ENCODE measurements at regions not wholly inside any gene's neighbourhood (a gene's known extent, or its start where the extent isn't known, plus 50 kb on each side); places are given as distances from the start of the nearest gene placed in this dataset.

DNA sequence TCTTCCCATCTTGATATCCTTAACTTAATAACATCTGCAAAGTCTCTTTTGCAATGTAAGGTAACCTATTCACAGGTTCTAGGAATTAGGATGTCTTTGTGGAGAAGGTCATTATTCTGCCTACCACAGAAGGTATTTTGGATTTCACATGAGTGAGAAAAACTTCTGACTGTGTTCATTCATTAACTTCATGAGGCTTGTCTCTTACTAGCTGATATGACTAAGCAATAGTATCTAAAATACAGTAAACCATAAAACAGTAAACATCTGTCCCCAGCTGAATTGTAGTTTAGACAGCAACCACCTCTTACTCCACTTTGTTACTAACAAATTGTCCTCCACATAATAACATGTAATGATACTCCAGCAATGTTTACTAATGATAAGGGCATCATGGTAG is 198.1 kb downstream of the SEC23A start:
- no peak for DNase-seq (ENCODE audit: low spot score)
- no peak for ATAC-seq

- ATAC-seq (no peak), DNase-seq (ENCODE audit: low spot score) (no peak)
These were observed 201.2 kb downstream of the SEC23A start for GRCh38 chr14:38901791-38902190.

DNA sequence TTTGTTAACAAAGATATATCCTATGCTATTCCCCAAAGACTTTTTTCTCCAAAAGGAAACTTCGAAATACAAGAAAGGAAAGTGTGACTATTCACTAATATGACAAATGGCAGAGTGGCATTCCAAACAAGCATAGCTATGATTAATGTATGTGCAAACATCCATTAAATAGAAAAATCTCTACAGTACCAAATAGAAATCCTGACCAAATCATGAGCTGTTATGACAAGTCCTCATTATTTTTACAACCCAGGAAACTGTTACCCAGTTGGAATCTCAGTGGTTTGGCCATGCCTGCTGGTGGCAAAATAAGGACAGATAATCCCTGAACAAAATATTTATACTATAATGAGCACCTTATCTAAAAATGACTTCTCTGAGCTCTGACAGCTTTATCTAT is 202.1 kb downstream of the SEC23A start:
- DNase-seq (ENCODE audit: low spot score) (no peak), ATAC-seq (no peak)

DNA sequence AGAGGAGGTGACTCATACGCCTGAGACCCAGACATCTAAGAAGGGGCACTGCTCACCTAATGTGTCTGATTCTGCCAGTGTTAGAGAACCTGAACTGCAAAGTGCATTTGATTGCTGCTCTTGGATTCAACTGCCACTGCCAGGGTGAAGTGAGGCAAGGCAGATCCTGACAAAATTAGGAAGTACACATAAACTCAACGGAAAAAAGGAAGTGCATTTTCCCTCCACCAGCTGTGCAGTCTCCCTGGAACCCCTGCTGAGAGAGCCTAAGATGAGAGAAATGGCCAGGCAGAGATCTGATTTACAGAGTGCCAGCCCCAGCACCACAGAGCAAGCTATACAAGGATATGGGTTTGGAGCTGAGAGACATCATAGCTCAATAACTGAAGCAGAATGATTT is 215.3 kb downstream of the SEC23A start:
- ATAC-seq: no peak
- no peak for DNase-seq (ENCODE audit: low spot score)

- ATAC-seq (no peak), DNase-seq (ENCODE audit: low spot score) (no peak)
These were observed 218.9 kb downstream of the SEC23A start for GRCh38 chr14:38884109-38884508.

- DNase-seq (ENCODE audit: low spot score) (no peak), ATAC-seq (no peak)
These were observed 219.9 kb downstream of the SEC23A start for GRCh38 chr14:38883127-38883526.

- no peak for ATAC-seq
- DNase-seq (ENCODE audit: low spot score): no peak
These were observed 220.5 kb downstream of the SEC23A start for GRCh38 chr14:38882533-38882932.

GRCh38 chr14:38880643-38881524 is 222.2 kb downstream of the SEC23A start:
- DNase-seq (ENCODE audit: low spot score): no peak
- ATAC-seq: no peak

- ATAC-seq: no peak
- DNase-seq (ENCODE audit: low spot score): no peak
These were observed 225.2 kb downstream of the SEC23A start for GRCh38 chr14:38877744-38878388.

GRCh38 chr14:38874721-38875120 is 228.3 kb downstream of the SEC23A start:
- ATAC-seq: no peak
- DNase-seq (ENCODE audit: low spot score): no peak

GRCh38 chr14:38873941-38874612 is 229.0 kb downstream of the SEC23A start:
- no peak for ATAC-seq
- no peak for DNase-seq (ENCODE audit: low spot score)

GRCh38 chr14:38870296-38870836 is 232.7 kb downstream of the SEC23A start:
- ATAC-seq: no peak
- DNase-seq (ENCODE audit: low spot score): no peak

DNA sequence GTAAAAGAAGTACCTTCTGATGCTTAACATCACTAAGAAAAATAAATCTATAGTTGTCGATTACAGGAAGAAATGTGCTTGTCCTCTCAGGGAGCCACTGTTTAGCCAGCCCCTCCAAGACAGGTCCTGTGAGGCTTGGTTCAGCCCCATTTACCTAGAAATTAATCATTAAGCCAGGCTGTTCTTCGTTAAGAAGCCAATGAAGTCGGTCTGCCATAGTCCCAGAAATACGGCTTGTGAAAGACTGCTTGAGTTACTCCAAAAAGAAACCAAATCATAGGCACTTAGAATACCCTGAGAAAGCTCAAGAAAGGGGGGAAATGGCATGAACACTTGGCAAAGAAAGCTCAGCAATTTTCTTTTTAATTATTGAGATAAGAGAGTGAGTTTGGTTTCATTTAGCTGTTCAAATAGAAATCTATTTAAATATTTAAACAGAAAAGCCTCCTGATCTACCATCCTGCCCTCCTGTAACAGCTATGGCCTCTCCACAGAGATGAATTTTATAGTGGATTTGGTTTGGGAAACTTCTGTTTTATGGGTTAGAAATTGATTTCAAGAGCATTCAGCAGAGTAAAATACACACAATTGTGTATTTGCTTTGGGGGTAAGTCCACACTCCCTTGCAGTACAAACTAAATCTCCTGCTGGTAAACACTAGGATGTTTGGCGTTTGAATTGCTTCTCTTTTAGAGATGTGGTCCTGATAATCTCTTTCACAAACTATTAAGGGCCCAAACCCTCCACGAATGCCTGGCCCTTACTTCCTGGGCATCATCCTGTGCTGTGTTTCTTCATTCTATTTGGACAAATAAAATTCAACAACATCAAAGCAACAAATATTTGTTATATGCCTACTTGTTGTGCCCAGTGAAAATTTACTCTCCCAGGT is 234.4 kb downstream of the SEC23A start:
- peak; percentile 91 for ATAC-seq
- no peak for DNase-seq (ENCODE audit: low spot score)

GRCh38 chr14:38867561-38868150 is 235.4 kb downstream of the SEC23A start:
- ATAC-seq: peak; percentile 88
- DNase-seq (ENCODE audit: low spot score): peak; percentile 66

DNA sequence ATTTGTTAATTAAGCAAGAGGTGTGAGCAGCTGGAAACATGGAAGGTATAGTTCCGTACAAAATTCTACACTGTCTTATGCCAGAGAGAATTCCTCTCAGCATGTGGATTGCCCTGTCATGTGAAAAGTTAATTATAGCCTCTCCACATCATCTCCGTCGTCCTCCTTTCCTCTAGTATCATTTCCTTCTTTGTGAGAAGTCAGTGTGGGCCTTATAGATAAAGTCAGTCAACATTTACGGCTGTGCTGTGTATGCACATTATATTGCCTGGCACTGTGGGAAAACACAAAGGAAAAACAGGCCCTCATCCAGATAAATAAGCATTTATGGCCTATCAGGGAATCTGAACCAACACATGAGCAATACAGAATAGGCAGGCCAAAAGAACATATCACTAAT is 236.6 kb downstream of the SEC23A start:
- DNase-seq (ENCODE audit: low spot score) (no peak), ATAC-seq (no peak)

DNA sequence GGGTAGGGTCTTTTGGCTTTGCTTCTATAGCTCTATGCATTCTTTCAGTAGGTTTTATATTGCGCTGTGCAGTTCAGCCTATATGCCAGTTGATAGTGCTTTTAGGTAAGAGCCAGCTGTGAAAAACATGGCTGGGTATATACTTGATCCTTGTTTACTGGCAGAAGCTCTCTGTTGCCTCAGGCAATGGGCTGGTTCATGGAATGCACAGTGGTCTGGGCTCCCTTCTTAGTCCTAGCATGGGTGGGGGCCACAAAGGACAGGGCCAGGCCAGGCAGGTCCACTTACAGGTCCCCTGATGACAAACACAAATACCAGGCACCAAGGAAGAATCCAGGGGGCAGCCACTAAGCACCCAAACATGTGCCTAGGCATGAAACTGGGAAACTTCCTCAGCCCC is 240.7 kb downstream of the SEC23A start:
- DNase-seq (ENCODE audit: low spot score) (no peak), ATAC-seq (no peak)

DNA sequence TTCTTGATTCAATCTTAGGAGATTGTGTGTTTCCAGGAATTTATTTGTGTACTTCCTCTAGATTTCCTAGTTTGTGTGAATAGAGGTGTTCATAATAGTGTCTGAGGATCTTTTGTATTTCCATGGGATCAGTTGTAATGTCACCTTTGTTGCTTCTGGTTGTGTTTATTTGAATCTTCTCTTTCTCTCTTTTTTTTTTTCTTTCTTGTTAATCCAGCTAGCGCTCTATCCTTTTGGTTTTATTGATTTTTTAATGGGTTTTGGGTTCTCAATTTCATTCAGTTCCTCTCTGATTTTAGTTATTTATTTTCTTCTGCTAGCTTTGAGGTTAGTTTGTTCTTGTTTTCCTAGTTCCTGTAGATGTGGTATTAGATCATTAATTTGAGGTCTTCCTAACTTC is 242.5 kb downstream of the SEC23A start:
- no peak for ATAC-seq
- no peak for DNase-seq (ENCODE audit: low spot score)

DNA sequence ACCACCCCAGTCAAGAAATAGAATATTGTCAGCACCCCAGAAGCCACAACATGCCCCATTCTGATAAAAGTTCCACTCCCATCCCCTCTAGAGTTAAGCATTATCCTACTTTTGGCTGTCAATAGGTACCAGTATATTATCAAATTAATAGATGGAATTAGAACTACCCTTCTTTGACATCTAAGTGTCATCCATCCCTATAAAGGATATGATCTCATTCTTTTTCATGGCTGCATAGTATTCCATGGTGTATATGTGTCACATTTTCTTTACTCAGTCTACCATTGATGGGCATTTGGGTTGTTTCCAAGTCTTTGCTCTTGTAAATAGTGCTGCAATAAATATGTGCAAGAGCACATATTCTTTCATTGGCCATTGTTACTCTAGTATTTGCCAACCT is 246.2 kb downstream of the SEC23A start:
- ATAC-seq: no peak
- no peak for DNase-seq (ENCODE audit: low spot score)

DNA sequence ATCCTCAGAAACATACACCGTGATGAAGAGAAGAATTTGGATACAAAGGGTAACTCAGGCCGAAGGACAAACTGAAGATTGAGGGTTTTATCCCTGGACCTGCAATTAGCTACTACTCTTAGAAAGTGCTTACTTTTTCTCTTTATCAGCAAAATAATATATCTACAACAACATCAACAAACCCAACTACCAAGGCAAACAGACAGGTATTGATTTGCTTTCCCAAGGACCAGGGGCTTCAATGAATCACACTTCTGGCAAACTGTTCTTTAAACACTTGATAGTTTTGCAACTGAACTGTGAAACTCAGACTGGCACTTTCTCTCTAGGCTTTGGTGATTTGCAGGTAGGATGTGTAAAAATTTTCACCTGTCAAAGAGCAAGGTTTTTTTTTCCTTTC is 247.5 kb downstream of the SEC23A start:
- ATAC-seq: no peak

DNA sequence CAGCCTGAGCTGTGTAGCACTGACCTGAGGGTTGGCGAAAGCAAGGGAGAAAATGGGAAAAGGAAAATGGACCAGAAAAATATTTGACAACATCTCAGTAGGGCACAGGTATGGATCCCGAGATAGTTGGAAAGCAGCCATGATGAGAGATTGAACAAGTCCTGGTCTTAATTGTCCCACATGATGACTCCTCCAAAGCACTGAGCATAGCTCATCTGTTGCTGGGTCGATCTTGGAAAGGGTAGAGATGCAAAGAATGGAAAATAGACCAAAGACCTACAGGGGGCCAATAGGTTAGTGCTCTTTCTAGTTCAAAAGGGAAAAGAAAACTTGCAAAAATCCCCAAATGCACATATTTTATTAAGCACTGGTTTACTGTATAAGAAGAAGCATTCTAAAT is 251.9 kb downstream of the SEC23A start:
- no peak for ATAC-seq

More for the DNA sequence above, 247.5 kb downstream of the SEC23A start:
- no peak for DNase-seq (ENCODE audit: low spot score)

More for the DNA sequence above, 251.9 kb downstream of the SEC23A start:
- DNase-seq (ENCODE audit: low spot score): no peak
